Omental fat pad (tissue), 1 donor: ENCODE measurements at regions not wholly inside any gene's neighbourhood (a gene's known extent, or its start where the extent isn't known, plus 50 kb on each side); places are given as distances from the start of the nearest gene placed in this dataset.
"Not testable (repeated sequence)": the region's sequence is repeated elsewhere in the genome, so short reads cannot be mapped to it uniquely, and the experiment has no call there.

ENCODE experiments used
- ATAC-seq: fragments of 150-250 bp; one replicate; pipeline ENCODE4 v1.9.1; 2016; ENCODE audit warnings: mild to moderate bottlenecking, moderate library complexity; ENCODE audit not compliant: low FRiP score
- DNase-seq: peaks from one replicate; pipeline ENCODE4 v3.0.0-alpha.2; 2019; ENCODE audit warnings: low spot score

DNA sequence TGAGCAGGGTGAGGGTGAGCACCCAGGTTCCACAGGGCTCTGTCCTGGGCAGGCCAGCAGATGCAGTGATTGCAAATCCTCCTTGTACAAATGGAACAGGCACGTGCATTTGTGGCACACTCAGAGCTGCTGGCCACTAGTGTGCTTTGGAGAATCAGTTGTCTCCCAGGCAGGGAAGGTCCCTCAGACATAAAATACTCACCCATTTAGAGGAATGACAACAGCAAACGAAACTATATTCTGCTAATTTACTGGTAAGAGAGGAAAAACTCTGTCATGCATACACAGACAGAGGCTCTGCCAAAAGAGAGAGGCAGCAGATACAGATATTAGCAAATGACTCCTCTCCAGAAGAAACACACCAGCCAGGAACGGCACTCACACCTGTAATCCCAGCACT is 116.5 kb upstream of the PLGLB2 start:
- DNase-seq, ATAC-seq: not testable (repeated sequence)

DNA sequence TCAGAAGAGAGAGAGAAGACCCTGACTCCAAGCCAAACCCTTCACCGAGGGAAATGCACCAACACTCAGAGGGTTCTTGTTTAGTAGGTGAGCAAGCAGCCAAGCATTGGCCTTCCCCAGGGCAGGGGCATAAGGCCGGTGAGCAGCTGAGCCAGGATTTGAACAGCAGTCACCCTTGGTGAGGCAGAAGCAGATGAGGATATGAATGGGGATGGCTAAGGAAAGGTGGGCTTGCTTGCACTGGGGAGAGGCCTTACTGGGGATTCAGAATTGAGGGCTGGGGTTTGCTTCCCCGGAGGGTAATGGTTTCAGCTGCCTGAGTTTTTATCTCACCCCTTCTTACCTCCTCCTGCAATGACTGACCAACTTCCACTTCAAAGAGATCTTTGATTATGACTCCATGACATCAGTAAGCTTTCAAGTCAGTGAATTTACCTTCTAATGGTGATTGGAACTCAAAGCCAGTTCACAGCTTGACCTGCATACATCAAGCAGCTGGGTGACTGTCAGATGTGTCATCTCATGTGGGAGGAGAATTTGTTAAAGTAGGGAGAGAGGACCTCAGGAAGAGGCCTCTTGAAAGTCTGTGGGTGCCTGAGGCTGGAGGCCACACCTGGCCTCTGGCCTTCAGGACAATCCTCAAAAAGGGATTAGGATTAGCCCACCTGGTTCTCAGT is 114.5 kb upstream of the PLGLB2 start:
- not testable (repeated sequence) for DNase-seq, ATAC-seq

DNA sequence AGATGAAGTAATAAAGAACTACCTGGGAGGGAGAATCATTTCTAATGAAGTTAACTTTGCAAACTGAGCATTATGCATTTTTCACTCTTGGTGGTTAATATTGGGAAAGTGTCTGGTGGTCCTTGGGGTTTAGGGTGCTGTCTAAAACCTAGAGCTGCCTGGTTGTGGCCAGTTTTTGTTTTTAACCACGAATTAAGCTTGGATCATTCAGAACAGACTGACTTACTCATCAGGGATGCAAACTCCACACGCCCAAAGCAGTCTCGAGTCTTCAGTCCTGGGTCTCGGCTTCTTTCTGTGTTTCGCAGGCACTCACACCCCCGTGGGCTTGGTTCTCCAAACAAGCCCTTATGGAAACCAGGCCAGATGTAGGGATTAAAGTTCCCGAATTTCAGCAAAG is 113.8 kb upstream of the PLGLB2 start:
- DNase-seq, ATAC-seq: not testable (repeated sequence)

DNA sequence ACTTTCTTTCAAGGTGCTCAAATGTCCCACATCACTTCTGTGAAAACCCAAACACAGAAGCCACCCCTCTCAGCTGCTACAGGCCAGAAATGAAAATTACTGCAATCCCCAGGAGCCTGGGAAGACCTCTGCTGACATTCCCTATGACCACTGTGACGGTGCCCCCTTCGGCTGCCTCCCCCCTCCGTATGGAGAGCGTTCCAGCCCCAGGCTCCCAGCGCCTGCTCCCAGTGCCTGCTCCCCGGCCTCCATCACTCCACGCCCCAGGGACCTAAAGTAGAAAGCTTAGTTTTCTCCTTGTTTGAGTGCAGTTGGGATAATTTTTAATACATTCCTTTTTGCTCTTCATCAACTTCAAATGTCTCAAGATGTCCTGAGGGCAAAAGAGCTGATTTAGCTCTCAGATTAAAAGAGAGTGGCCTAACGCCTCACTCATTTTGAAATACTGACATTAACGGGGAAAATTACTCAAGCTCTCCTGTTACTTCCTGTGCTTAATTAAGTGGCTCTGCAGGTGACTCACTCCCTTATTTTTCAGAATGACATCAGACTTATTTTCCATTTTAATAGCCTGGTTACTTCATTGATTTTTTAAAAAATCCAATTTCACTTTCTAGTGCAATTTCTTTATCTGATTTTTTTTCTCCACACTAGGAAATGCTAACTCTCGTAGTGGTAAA is 112.8 kb upstream of the PLGLB2 start:
- DNase-seq, ATAC-seq: not testable (repeated sequence)

DNA sequence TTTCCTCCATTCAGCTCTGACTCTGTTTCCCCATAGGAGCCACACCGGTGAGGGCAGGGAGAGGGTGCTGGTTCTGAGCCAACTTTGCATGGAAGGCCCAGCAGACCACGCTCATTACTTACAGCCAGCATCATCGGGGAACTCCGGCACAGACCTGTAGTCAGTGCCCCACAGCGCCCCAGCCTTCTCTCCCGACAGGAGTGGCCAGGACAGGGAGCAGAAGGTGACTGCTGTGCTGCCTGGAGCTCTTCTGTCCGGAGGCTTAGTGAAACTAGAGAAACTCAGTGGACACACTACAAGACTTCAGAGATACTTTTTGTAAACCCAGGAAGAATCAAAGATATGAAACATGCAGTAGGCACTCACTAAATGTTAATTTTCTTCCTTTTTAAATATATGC is 111.6 kb upstream of the PLGLB2 start:
- ATAC-seq, DNase-seq: not testable (repeated sequence)

DNA sequence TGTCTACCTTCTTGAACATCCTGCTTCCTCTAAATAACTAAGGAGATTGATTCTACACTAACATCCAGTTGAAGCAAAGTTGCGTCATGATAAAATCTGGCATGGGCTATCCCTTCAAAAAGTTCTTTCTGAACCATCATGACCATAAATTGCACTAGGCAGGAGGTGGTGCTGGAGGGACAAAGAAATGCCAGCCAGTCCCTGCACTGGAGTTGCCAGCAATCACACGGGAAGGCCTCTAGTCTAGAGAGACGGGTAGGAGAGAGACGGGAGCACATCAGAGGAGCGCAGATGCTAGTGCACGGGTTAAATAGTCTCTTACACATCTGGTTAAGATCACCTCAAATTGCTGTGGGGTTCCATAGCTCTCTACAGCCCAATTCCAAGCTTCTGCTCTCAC is 111.2 kb upstream of the PLGLB2 start:
- not testable (repeated sequence) for ATAC-seq, DNase-seq

DNA sequence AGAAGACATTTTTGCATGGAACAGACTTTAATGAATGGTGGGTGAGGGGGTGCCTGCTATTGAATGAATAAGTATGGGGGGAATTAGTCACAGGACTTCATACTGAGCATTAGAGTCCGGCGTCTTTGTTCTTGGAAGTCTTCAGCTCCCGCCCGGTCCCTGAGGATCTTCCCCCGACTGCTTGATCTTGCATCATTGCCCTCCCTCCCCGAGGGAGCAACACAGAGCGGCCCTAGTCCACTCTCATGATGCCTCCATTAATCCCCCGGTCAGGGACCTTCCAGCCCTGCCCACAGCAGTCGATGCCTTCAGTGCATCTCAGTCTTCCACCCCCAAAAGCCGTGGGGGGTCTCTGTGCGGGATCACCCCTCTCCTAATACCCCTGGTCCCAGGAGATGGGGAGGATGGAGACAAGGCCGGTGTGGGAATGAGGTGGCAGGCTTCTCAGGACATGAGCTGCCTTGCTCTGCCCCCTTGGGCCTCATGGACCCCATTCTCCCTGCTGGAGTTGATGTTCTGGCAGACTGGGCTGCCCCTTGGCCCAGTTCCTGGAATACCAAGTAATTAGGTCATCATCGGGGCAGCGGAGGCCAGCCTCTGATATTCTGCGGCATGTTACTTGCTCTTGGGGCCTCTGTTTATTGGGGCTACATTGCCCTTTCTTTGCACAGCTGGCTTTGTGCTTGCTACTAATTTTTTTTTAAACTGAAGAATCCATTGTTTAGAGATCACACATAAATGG is 110.5 kb upstream of the PLGLB2 start:
- peak; percentile 39 for ATAC-seq
- not testable (repeated sequence) for DNase-seq

DNA sequence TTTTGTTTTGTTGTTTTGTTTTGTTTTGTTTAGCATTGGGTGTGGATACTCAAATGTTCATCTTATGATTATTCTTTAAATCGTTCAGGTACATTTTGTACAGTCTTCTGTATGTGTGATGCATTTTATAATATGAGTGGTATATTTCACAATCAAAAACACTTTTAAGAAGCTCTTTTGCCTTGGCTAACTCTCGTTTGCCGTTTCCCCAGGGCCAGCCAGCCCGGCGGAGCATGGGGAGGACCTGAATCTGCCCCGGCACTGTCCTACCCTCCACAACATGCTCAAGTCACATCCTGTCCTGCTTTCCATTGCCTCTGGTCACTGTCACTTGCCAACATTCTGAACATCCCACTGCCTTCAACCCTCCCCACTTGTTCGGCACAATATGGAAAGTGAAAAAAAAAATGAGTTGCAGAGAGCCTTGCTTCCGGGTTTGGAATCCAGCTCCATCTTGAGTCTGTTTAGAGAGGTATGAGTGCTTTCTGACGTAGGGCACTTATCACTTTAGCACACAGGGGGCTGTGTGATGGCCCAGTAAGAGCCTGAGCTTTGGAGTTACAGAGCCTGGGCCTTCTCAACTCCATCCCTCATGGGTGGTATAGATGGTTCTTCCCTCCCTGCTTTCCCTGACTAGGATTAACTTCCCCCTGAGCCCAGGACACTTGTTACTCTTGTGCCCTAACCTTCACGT is 109.6 kb upstream of the PLGLB2 start:
- not testable (repeated sequence) for ATAC-seq, DNase-seq

DNA sequence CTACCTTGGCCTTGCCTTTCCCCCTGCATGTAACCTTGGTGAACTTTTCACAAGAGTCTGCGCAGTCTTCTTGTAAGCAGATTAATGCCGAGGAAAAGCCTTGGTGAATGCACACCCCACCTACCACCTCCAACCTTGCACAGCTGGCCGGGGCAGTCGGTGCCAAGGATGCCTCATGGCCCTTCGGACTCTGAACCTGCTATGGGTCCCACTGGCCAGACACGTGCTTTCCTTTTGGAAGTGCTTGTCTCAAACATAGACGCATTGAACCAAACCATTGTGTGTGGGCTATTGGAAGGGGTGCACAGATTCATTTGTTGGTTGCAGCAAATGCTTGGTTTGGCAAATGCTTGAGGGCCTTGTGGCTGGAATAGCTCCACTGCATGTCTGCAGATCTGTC is 109.0 kb upstream of the PLGLB2 start:
- DNase-seq, ATAC-seq: not testable (repeated sequence)

DNA sequence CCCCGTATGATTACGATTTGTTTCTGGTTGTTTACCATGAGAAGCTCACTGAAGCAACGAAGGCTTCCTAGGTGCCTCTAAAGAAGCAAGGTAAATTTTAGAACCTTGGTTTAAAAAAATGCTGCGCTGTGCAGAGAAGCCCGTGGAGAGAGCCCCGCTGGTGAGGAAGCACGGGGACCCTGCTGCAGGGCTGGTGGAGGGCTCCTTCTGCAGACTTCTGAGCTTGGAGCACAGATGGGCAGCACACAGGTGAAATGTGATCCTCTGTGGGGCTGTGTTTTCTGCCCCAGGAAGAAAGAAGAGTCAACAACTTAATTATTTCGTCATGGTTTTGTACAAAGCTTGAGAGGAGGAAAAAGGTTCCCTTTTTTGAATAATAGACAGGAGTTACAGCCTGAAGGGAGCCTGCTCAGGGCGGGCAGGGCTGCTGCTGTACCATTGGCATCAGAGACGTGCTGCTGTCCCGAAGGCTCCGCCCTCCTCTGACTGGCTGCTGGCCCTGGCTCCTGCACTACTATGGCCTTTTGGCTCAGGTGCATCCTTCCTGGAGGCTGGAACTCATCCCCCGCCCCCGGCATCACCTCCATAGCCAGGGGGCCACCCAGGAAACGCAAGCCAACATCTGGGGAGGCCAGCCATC is 108.0 kb upstream of the PLGLB2 start:
- ATAC-seq, DNase-seq: not testable (repeated sequence)

DNA sequence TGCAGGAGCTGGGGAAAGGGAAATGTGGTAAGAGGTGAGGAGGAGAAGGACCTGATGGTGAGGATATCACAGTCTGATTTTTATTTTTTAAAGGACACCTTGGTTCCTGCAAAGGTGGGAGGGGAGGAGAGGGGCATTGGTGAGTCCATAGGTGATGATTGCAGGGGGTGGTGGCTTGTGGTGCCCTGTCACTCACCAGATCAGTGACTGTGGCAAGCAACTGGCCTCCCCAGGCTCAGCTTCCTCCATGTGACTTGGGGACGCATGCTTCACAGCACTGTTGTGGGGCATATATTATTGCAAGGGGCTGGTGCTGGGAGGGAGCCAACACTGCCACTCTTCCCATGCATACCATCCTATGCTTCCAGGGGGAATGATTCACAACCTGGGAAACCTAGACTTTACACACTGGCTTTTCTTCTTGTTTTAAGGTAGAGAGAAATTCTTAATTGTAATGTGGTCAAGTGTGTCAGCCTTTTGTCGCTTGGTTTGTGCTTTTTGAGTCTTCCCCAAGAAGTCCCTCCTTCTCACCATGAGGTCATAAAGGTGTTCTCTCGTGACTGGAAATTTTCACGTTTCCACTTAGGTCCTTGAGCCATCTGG is 106.8 kb upstream of the PLGLB2 start:
- not testable (repeated sequence) for DNase-seq, ATAC-seq

DNA sequence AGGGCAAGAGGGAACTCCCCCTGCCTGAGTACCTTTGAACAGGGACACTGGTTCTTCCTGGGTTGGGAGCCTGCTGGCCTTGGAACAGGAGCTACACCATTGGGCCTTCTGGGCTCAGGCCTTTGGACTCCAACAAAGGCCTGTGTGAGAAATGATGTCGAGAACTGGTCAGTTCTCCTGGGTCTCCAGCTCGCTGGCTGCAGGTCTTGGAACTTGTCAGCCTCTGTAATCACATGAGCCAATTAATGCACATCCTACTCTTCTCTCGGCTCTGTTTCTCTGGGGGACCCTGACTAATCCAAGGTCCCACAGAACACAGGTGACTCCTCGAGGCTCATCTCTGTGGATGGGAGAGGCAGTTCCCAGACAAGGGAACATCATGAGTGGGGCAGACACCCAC is 104.7 kb upstream of the PLGLB2 start:
- not testable (repeated sequence) for ATAC-seq, DNase-seq

DNA sequence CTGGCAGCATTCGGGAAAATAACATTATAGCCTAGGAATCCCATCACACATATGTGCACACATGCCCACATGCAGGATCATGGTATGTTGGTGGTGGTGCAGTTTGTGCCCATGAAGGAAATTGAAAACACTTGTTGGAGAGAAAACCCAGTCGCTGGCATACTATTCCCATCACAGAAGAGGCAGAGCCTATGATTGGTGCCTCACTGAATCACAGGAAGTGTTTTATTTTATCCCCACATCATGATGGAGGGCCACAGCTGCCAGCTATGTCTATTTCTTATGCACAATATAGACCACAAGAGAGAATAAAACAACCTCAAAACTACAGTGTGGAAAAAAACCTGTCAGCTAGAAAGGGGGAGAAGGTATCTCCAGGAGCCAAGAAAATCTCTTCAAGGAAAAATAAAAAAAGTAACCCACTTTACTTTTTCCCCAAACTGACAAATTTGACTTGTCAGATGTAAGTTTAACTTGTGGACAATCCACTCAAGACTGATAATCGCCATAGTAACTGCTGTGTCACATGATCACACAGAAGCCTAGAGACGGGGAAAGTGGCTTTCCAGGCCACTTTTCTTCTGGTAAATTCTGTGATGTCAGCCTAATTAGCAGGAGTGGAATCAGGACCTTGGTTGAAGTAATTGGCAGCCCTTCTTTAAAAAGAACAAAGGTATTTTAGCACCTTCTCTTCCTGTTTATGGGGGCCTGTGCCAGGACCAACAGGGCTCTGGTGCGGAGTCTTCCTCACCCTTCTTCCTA is 100.0 kb upstream of the PLGLB2 start:
- DNase-seq, ATAC-seq: not testable (repeated sequence)

DNA sequence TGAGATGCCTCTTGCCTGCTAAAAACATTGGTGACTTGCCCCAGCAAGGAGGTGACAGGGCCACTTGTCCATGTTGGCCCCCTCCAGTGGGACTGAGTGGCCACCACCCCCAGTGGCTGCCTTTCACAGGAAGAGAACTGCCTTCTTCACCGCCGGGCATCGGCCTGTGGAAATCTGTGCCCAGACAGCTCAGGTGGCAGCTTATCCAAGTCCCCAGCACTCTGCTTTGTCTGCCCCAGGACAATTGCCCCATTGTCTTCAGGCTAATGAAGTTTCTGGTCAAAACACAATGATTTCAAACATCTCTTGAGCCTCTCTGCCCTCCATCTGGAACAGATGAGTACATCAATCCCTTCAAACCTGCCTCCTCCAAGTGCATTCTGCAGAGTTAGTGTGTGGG is 99.1 kb upstream of the PLGLB2 start:
- not testable (repeated sequence) for ATAC-seq, DNase-seq

DNA sequence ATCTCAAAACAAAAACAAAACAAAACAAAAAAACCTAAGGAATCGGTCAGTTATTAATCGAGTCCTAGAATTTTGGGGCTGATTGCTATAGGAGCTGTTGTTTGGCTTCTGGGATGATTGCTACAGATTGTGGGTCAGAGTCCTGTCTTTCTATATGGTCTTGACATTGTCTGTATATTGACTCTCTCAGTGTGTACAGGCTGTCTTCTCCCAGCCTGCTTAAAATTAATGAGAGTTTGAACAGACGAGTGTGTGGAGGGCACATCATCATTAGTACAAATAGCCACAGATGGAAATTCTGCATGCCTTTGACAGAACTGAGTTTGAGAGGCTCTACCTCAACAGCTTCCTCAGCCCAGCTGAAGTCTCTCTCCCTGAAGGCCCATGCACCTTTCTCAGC is 98.0 kb upstream of the PLGLB2 start:
- DNase-seq, ATAC-seq: not testable (repeated sequence)

DNA sequence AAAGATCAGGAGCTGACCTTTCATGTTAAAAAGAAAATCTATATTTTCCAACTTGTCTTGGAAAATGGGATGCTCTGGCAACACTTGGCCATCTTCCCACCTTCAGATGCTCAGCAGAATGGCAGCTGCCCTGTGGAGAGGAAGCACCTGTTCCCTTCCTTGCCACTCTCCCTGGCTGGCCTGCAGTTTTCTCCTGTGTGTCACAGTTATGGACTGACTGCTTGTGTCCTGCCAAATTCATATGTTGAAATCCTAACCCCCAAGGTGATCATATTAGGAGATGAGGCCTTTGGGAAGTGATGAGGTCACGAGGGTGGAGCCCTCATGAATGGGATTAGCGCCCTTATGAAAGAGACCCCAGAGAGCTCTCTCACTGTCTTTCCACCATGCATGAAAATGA is 97.0 kb upstream of the PLGLB2 start:
- not testable (repeated sequence) for DNase-seq, ATAC-seq

DNA sequence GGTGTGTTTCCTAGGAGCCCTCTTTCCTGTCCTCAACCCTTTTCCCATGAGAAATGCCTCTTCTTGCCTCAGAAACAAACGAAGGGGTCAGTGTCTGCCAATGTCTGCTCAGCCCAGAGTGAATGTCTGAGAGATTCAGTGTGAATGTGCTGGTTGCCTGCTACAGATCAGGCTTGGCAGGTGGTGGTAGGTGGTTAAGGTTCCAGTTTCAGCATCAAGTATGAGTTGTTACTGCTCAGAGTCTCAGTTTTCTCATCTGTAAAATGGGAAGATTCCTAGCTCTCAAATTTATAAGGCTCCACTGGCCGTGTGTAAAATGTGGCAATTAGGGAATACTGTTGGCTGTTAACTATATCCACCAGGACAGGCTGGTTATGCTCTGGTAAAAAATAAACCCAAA is 96.3 kb upstream of the PLGLB2 start:
- ATAC-seq, DNase-seq: not testable (repeated sequence)

DNA sequence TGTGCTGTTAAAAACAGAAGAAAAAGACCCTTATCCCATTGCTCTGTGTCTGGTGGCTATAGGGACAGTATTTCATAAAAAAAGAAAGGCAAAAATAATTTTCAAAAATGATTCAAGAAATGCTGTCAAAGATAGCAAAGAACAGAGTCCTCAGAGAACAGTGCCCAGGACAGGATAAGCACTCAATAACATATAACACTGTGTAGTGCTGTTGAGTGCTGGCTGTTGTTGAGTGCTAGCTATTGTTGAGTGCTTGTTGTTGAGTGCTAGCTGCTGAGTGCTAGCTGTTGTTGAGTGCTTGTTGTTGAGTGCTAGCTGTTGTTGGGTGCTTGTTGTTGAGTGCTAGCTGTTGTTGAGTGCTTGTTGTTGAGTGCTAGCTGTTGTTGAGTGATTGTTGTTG is 94.5 kb upstream of the PLGLB2 start:
- DNase-seq, ATAC-seq: not testable (repeated sequence)
